ENCODE measurements at regions not wholly inside any gene's neighbourhood (a gene's known extent, or its start where the extent isn't known, plus 50 kb on each side); places are given as distances from the start of the nearest gene placed in this dataset.

- no peak for DNase-seq
These were observed 63.1 kb upstream of the HPCAL1 start for GRCh38 chr2:10239561-10239967.

- no peak for DNase-seq
These were observed 62.5 kb upstream of the HPCAL1 start for GRCh38 chr2:10240161-10240681.

- DNase-seq: no peak
These were observed 61.6 kb upstream of the HPCAL1 start for GRCh38 chr2:10240911-10241610.

- no peak for DNase-seq
These were observed 60.9 kb upstream of the HPCAL1 start for GRCh38 chr2:10241641-10242430.

DNA sequence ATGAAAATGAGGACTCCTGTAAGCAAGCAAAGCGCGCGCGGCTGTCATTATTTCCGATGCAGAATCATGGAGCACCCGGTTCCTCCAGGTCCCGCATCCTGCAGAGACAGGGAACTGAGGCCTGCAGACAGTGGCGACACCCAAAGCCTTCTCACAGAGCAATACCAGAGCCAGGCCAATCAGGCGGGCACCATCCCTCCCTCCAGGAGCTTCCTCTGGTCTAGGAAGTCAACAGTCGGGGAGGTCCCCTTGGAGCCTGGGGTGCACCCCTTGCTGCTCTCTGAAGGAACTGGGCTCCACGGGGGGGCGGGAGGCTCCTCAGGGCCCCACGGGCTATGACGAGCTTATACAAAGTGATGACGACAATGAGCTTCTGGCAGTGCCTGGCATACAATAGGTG lies 60.3 kb upstream of the HPCAL1 start:
- DNase-seq: no peak

- no peak for DNase-seq
These were observed 59.4 kb upstream of the HPCAL1 start for GRCh38 chr2:10242998-10243925.

DNA sequence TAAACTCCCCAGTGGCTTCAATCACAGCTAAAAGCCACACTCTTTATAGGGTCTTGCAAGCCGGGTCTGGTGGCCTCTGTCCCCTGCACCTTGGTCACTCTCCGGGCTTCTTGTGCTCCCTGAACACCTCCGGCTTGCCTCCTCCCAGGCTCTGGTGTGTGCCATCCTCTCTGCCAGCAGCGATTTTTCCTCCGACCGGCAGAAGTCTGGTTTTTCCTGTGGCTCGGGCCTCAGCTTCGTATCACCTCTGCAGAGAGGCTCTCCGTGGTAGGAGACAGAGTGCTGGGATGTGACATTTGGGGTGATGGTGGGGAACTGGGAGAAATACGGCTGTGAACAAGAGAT lies 58.8 kb upstream of the HPCAL1 start:
- no peak for DNase-seq

DNA sequence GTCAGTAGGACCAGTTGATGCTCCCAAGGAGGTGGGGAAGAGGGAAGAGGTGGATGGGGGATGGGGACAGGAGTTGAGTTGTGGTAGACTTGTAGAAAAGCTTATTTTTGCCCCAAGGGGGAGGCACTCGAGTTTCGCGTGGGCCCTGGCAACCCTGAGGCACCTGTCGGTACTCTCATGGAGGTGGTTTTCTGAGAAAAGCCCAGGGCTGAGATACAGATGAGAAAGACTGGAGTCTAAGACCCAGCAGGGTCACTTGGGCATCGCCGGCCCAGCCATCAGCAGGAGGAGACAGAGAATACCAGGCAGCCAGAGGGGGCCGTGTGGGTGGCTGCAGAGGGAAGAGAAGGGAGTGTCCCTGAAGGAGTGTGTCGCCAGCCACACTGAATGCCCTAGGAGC lies 57.7 kb upstream of the HPCAL1 start:
- DNase-seq: no peak

DNA sequence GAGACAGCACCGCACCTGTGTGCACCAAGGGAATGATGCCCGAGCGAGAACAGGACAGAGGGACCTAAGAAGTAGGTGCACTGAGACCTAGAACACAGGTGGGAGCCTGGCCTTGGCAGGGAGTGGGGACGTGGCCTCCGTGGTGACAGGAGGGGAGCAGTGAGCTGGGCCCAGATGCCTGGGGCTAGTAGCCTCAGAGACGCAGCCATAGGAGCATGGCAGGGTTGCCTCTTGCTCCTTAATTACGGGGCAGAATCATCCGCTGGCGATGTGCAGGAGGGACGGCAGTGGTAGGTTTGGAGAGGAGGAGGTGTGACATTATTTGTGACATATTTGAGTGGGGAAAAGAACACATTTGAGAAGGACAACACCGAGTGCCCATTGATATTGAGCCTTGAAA lies 57.0 kb upstream of the HPCAL1 start:
- DNase-seq: no peak

- DNase-seq: no peak
These were observed 56.3 kb upstream of the HPCAL1 start for GRCh38 chr2:10246370-10246769.

DNA sequence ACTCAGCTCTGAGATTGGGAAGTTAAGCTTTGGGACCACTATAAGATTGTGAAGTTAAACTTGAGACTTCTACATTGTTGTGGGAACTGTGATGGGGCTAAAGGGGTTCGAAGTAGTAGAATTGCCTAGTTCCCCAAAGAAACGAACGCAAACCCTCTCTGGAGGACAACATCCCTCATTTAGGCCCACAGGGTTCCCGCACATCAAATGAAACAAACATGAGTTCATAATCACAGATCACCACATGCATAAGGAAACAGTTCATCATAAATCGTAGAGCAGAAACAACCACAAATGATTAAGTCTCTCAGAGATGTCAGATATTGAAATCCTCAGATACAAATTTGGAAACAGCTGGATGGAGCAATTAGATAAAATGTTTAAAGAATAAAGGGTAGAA lies 55.9 kb upstream of the HPCAL1 start:
- DNase-seq: no peak

DNA sequence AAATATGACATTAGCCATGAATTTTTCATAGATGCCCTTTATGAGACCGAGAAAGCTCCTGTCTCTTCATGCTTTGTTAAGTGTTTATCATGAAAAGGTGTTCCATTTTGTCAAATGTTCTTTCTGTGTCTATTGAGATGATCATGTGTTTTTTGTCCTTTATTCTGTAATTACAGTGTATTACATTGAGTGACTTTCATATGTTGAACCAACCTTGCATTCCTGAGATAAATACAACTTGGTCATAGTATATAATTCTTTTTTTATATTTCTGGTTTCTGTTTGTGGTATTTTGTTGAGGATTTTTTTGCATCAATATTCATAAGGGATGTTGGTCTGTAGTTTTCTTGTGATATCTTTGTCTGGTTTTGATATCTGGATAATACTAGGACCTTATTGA lies 52.9 kb upstream of the HPCAL1 start:
- no peak for DNase-seq

GRCh38 chr2:10252224-10252623 lies 50.5 kb upstream of the HPCAL1 start:
- no peak for DNase-seq

GRCh38 chr2:10252661-10253060 lies 50.0 kb upstream of the HPCAL1 start:
- no peak for DNase-seq
